ENCODE measurements at regions not wholly inside any gene's neighbourhood (a gene's known extent, or its start where the extent isn't known, plus 50 kb on each side); places are given as distances from the start of the nearest gene placed in this dataset.

- no peak for ATAC-seq
These were observed 304.6 kb upstream of the KCNMB2 start for GRCh38 chr3:178231645-178232044.

GRCh38 chr3:178233371-178234071 lies 302.7 kb upstream of the KCNMB2 start:
- no peak for ATAC-seq

GRCh38 chr3:178236555-178237277 lies 299.5 kb upstream of the KCNMB2 start:
- no peak for ATAC-seq

GRCh38 chr3:178238179-178238578 lies 298.1 kb upstream of the KCNMB2 start:
- no peak for ATAC-seq

- ATAC-seq, result no peak
These were observed 291.2 kb upstream of the KCNMB2 start for GRCh38 chr3:178244733-178245709.

GRCh38 chr3:178246004-178246403 lies 290.2 kb upstream of the KCNMB2 start:
- ATAC-seq, result no peak

GRCh38 chr3:178255315-178255714 lies 280.9 kb upstream of the KCNMB2 start:
- ATAC-seq, result no peak

- no peak for ATAC-seq
These were observed 278.7 kb upstream of the KCNMB2 start for GRCh38 chr3:178257491-178257890.

DNA sequence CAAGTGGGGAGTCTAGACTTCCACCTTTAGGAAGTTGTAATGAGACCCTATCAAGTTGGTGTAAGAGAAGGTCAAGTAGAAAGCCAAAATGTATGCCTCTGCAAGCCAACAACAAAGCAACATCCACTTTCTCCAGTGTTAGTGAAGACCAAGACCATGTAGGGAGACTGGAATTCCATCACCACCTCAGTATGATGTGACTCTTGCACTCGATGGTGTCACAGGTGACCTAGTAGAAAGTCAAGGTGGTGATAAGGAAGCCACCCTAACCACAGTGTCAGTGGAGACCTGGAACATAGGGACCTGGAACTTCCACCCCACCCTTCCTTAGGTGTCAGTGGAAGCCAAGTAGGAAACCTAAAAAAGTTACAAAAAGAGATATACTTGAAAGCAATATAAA lies 278.1 kb upstream of the KCNMB2 start:
- ATAC-seq, result no peak

DNA sequence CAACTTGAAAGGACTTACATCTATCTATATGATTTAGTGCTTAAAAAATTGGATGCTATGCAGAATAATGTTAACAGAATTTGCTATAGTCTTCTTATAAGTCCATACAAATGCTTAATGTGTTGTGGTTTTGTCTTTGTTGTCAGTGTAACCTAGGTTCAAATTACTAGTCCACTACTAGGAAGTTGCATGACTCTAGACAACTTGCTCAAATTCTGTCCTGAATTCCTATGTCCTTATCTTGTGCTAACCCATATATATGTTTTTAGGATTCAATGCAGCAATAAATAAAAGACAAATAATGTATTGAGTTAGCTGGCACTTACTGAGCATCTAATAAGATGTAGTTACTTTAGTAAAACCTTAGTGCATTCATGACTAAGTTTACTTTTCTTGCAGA lies 276.5 kb upstream of the KCNMB2 start:
- no peak for ATAC-seq

GRCh38 chr3:178260887-178261565 lies 275.2 kb upstream of the KCNMB2 start:
- no peak for ATAC-seq

- no peak for ATAC-seq
These were observed 272.9 kb upstream of the KCNMB2 start for GRCh38 chr3:178263236-178263916.

DNA sequence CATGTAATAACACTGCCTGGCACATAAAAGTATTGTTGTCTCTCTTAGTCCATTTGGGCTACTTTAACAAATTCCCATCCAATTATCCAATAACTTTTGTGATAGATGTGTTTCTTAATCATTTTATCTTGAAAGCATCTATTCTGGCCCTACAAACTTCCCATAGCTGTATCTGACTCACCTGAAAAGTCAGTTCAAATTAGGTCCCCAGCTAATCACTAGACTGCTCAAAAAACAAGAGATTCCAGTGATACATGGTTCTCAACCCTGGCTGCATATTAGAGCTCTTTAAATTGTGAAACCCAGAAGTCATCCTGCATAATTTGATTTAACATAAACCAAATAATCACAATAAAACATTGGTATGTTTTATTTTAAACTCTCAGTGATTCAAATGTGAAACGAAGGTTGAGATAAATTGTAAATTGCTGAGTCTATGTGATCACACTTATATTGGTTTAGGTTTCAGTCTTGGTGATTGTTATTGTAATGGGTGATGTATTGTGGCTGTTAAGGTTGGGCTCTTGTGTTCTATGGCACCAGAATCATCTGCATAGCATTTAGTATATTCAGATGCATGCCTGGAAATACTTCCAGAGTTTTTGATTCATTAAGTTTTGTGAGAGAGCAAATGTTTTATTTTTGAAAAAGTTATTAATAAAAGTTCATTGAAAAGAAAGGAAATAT lies 268.9 kb upstream of the KCNMB2 start:
- ATAC-seq, result no peak

GRCh38 chr3:178270838-178271237 lies 265.4 kb upstream of the KCNMB2 start:
- ATAC-seq, result no peak

DNA sequence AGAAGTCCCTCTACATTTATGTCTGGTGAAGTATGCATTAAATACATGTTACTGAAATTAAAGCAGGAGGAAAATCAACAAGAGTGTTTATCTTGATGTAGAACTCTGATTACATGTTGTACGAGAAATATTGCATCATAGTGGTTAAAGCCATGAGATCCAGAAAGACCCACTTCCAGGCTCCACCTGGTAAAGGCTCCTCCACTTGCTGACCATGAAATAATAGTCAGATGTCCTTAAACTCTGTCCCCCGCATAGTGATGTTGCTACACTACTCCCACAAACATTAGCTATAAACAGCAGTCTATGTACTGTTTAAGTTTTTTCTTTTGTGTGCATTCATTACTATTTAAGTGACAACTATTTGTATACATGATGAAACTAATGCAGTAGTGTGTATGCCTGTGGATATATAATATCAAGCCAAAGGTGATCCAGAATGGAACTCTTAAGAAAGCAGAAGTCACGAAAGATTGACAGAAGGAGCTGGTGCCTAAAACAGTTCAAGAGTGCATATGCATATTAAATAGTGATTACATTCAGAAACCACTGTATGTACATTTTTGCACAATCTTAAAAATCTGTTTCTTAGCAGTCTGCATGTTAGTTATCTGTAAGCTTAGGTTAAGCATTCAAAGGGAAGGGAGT lies 264.4 kb upstream of the KCNMB2 start:
- no peak for ATAC-seq

- ATAC-seq, result no peak
These were observed 263.4 kb upstream of the KCNMB2 start for GRCh38 chr3:178272841-178273240.

DNA sequence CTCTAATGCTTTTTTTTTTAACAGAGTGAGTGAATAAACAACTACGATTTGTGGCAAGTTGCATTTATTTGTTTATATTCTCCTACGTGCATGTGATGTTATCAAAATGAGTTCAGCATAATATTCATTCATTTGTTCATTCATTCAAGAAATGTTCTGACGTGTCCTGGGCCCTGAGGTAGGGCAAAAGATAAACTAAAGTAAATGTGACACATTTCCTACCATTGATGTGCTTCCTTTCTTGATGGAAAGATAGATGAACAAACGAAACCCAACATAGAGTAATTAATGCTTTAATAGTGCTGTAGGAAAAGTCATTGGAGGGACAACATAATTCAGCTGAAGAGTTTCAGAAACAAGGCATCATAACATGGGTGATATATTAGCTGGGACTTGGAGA lies 261.5 kb upstream of the KCNMB2 start:
- ATAC-seq, result no peak

GRCh38 chr3:178275311-178275710 lies 260.9 kb upstream of the KCNMB2 start:
- no peak for ATAC-seq

DNA sequence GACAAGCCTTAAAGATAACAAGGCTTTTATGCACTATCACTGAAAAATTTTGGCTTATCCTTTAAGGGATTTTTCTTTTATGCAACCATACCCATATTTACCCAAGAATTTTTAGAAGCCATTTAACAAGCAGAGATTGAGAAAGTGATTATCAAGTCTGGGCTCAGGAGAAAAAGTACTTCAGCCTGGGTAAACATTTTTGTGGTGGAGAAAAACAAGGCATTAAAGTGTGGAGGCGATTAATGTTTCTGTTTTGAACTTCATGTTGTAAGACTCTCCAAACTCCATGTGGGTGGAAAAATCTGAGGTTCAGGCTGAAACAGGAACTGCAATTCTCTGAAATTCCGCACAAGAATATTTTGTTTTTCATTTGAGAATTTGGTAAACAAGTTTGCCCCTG lies 260.4 kb upstream of the KCNMB2 start:
- ATAC-seq, result no peak

GRCh38 chr3:178277605-178278004 lies 258.6 kb upstream of the KCNMB2 start:
- ATAC-seq, result no peak

- ATAC-seq, result no peak
These were observed 252.7 kb upstream of the KCNMB2 start for GRCh38 chr3:178283561-178283960.
